GM20000 (cell line): ENCODE measurements at regions not wholly inside any gene's neighbourhood (a gene's known extent, or its start where the extent isn't known, plus 50 kb on each side); places are given as distances from the start of the nearest gene placed in this dataset.
"Not testable (repeated sequence)": the region's sequence is repeated elsewhere in the genome, so short reads cannot be mapped to it uniquely, and the experiment has no call there.

Source experiments
- DNase-seq: peaks from one replicate; pipeline ENCODE4 v3.0.0; 2012; ENCODE audit warnings: low spot score
- TF ChIP-seq, protein P1 (sequence below): IDR thresholded peaks from 2 replicates; pipeline ENCODE4 v1.5.1; 2012; ENCODE audit warnings: mild to moderate bottlenecking, control low read depth; ENCODE audit errors: extremely low read depth, missing control alignments

DNA sequence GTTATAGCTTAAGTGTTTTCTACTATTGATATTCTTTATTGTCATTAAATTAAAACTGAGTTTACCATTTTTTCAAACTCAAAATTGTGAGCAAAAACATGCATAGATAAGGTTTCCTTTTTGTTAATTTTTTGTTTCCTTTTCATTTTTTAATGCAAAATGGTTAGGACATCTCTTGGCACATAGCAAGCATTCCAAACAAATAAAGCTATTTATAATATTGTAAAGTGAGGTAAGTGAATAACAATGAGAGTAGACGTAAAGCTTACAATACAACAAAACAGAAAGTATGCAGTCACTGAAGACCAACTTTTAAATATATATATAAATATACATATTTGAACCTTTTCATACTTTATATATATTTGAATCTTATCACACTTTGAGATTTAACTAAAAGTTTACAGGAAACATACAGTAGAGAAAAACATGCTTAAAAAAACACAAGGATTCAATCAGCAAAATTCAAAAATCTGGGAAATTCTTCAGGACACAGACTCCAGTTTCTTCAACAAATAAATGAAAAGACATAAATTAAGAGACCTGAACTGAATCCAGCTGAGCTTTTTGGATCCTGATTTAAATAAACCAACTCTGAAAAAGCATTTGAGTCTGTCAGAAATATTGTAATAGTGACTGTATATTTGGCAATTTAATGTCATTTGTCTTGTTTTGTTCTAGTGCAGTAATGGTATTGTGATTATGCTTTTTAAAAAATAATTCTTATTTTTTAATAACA lies 67.5 kb upstream of the SAMSN1 start:
- TF ChIP-seq, protein P1, sequence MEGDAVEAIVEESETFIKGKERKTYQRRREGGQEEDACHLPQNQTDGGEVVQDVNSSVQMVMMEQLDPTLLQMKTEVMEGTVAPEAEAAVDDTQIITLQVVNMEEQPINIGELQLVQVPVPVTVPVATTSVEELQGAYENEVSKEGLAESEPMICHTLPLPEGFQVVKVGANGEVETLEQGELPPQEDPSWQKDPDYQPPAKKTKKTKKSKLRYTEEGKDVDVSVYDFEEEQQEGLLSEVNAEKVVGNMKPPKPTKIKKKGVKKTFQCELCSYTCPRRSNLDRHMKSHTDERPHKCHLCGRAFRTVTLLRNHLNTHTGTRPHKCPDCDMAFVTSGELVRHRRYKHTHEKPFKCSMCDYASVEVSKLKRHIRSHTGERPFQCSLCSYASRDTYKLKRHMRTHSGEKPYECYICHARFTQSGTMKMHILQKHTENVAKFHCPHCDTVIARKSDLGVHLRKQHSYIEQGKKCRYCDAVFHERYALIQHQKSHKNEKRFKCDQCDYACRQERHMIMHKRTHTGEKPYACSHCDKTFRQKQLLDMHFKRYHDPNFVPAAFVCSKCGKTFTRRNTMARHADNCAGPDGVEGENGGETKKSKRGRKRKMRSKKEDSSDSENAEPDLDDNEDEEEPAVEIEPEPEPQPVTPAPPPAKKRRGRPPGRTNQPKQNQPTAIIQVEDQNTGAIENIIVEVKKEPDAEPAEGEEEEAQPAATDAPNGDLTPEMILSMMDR: no peak

DNA sequence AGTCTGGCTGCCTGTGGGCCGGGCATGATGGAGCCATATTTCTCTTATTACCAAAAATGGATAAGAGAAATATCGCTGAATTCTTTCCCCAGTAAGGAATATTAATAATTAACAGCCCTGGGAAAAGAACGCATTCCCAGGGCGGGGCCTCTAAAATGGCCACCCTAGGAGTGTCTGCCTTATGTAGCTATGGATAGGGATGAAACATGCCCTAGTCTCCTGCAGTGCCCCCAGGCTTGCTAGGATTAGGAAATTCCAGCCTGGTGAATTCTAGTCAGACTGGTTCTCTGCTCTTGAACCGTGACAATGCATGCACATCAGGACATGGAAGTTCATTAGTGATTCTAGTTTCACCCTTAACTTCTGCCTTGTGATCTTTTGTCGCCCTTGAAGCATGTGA lies 64.0 kb upstream of the SAMSN1 start:
- DNase-seq: not testable (repeated sequence)

More for the DNA sequence above, 67.5 kb upstream of the SAMSN1 start:
- DNase-seq: no peak

DNA sequence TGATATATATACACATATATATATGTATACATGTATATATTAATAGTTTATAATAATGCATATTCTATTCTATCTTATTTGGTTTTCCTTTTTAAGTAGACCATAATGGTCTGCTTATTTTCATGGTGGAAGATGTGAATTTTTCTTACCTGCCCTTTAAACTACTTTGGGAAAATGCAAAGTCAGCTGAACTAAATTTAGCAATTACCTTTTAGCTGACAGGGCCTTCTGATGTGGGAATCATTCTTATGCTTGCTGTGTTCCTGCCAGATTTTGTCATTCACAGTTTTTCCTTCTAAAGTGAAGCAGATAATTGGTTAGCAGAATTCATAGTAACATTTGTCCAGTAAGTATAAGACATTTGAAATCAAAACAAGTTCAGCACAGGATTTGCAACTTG lies 63.2 kb upstream of the SAMSN1 start:
- no peak for DNase-seq
- TF ChIP-seq, protein P1: no peak

DNA sequence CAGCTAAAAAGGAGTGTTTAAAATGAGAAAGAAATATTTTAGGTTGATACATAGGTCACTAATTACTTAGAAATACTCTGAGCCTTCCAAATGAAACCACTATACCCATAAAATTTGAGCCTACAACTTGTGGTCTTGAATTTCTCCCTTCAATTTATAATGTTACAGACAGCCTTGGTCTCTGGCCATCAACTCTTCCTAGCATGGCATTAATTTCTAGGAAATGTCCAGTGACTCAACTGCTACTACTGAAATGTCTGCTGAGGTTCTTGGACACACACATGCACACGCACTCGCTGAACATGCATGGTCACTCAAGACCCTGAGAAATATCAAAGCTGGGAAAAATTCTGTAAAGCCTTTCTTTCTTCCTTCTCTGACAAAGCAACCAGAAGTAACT lies 61.1 kb upstream of the SAMSN1 start:
- TF ChIP-seq, protein P1: no peak
- DNase-seq: no peak

DNA sequence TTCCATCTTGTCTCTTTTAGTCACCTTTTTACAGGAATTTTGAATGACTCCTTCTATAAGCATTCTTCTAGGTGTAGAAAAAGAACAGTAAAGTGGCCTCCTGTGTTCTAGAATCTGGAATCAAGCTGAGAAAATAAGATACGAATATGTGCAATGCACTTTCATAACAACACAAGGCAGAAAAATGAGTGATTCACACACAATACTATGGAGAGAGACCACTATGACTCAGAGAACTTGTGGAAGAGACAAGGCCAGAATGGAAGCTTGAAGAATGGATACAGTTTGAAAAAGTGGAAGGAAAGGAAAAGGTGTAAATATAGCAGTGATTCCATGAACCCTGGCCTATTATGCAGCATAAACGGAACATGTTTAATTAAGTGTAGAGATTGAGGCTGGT lies 57.1 kb upstream of the SAMSN1 start:
- no peak for DNase-seq
- TF ChIP-seq, protein P1: no peak

DNA sequence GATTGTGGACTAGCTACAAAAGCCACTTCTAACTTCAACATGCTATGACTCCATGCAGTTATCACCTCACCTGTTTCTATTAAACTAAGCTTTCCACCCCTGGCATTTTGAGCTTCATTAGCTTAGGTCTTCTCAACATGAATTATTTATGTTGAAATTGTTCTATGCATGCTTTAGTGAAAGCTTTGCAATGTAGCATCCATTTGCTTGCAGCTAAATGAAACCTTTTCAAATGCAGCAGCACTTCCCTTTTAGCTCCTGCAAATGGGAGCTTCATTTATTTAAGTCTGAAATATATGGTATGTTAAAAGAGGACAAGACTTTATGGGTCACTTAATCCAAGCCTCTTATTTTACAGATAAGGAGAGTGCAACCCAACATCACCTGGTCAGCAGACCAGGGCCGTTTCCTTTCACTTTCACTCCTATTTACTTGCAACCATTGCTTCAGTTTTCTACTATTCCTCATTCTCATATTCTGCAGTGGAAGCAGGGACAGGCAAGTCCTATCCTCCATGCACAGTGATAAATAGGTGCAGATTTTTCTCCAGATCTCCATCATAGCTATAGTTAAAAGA lies 56.4 kb upstream of the SAMSN1 start:
- DNase-seq: peak; percentile 24
- TF ChIP-seq, protein P1: no peak

DNA sequence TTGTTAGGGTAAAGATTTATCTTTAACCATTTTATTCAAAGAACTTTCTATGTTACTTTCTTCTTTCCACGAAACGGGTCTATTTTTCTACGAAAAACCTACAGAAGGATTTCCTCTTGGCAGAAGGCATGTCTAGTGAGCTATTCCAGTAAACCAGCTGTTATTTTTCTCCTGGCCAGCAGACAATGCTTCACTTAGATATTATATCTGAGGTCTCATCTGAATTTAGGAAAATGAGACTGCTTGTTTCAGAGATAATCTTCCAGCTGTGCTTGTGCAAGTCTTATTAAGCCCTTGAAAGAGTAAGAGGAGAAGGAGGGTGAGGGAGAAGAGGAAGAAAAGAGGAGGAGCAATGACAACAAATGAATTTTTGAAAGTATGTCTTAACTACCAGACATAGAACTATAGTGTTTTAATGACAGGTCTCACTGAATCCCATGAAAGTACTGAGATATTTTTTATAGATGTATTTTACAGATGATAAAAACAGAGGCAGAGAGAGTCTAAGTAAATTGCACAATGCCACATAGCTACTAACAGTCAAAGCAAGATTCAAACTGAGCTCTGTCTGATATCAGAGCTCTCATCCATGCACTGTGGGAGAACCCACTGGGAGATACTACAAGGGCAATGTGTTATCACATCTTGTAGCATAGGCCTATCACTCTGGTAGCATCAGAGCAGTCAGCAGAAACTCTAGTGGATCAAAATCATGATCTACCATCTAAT lies 54.6 kb upstream of the SAMSN1 start:
- no peak for DNase-seq
- TF ChIP-seq, protein P1: no peak
